ENCODE measurements at regions not wholly inside any gene's neighbourhood (a gene's known extent, or its start where the extent isn't known, plus 50 kb on each side); places are given as distances from the start of the nearest gene placed in this dataset.

DNA sequence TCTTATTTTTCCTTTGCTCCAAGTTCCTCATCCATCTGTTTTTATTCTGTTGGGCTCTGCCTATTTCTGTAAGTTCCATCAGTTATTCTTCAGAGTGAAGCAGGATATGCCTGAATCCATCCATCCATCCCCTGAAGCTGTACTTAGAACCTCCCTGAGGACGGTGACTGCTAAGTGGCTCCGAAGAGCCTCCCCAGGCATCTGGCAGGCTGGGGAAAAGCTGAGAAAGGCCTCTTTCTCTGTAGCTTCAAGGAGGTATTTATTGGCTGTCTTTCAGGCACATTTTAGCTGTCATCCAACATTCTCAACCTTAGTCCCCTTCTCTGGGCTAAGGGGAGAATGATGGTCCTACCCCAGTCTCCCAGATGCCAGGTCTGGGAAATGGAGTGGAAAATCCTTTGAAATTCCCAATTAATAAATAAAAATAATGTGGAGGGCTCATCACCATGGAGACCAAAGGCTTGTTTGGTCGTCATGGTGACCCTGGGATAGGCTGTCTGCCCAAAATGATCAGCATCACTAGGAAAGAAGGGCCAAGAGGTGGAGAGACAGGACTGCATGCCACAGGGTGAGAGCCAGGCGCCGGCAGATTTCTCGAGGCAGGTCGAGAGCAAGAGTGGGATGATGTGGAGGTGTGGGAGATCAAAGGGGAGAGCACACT is 82.0 kb downstream of the UBIAD1 start:
- Histone ChIP-seq H3K4me2 (ENCODE audit: insufficient read depth, low read length) (no peak overlapping the region), H4K20me1 (replicated peaks; ENCODE audit: control insufficient read depth, extremely low read depth, insufficient read depth, low read length) (no peaks in the 10 kb centered on the region), H3K4me3 (replicated peaks in 1 of 3; ENCODE audit: insufficient read depth in 1 of 3, low read depth in 1 of 3, low read length in 3 of 3) (no peak overlapping the region), H3K9me3 (replicated peaks; ENCODE audit: control insufficient read depth, insufficient read depth, low read length) (no peaks in the 10 kb centered on the region), H3K27me3 (ENCODE audit: control insufficient read depth in 2 of 2, insufficient read depth in 2 of 2, low read length in 2 of 2) (peaks cover 0 to 2% of the 10 kb centered on the region in 2 experiments), H3K9me1 (replicated peaks; ENCODE audit: control insufficient read depth, extremely low read depth, insufficient read depth, low read length) (no peaks in the 10 kb centered on the region), H3K36me3 (ENCODE audit: control insufficient read depth in 2 of 2, extremely low read depth in 1 of 2, insufficient read depth in 2 of 2, low read length in 2 of 2) (no peaks in the 10 kb centered on the region), H3K4me1 (ENCODE audit: control insufficient read depth, extremely low read depth, insufficient read depth, low read length) (no peaks in the 10 kb centered on the region), H3K9ac (replicated peaks; ENCODE audit: extremely low read depth, insufficient read depth, low read length) (no peak overlapping the region), H3K27ac (ENCODE audit: insufficient read depth, low read depth, low read length) (no peak overlapping the region), H2AFZ (ENCODE audit: low read depth, low read length) (no peak overlapping the region), H3K79me2 (ENCODE audit: control insufficient read depth, insufficient read depth, low read length) (no peaks in the 10 kb centered on the region)
- dilution Hi-C loops (cut with MboI; ENCODE audit: extremely low pct_ligation_motif_present, low sequenced_read_pairs) (no loop called here), intact Hi-C loops (cut with micrococcal nuclease) (no loop called here)
- FAIRE-seq = no peak
- no TSS peak for BruUV-seq (replicated peaks)
- ChIA-PET CTCF (interaction anchor here (1.4 kb wide), 1 partner anchor 9 kb away, joined by 4 read pairs; no protein-coding TSS in a partner anchor), POLR2A (no interaction called here)
- no peak for DNase-seq (ENCODE audit: low read depth, low spot score)
- no peak for TF ChIP-seq JUN (IDR thresholded peaks at IDR 0.05; ENCODE audit: borderline replicate concordance, insufficient read depth, insufficient read length, low read depth)
- no peak for TF ChIP-seq MYC (IDR thresholded peaks at IDR 0.05; ENCODE audit: low read depth, low read length)
- TF ChIP-seq POLR2AphosphoS5 (IDR thresholded peaks at IDR 0.05; ENCODE audit: insufficient read depth, low read depth, low read length) = no peak
- TF ChIP-seq, protein P1, sequence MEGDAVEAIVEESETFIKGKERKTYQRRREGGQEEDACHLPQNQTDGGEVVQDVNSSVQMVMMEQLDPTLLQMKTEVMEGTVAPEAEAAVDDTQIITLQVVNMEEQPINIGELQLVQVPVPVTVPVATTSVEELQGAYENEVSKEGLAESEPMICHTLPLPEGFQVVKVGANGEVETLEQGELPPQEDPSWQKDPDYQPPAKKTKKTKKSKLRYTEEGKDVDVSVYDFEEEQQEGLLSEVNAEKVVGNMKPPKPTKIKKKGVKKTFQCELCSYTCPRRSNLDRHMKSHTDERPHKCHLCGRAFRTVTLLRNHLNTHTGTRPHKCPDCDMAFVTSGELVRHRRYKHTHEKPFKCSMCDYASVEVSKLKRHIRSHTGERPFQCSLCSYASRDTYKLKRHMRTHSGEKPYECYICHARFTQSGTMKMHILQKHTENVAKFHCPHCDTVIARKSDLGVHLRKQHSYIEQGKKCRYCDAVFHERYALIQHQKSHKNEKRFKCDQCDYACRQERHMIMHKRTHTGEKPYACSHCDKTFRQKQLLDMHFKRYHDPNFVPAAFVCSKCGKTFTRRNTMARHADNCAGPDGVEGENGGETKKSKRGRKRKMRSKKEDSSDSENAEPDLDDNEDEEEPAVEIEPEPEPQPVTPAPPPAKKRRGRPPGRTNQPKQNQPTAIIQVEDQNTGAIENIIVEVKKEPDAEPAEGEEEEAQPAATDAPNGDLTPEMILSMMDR (IDR thresholded peaks at IDR 0.05; ENCODE audit: extremely low read depth in 1 of 2, insufficient read depth in 1 of 2, low read depth in 1 of 2, low read length in 2 of 2) = no peak
- no peak for TF ChIP-seq GATA2 (IDR thresholded peaks at IDR 0.05; ENCODE audit: insufficient read depth, insufficient read length, low read depth, low read length)
- no peak for TF ChIP-seq EZH2 (IDR thresholded peaks at IDR 0.05; ENCODE audit: borderline replicate concordance, low read depth, low read length, severe bottlenecking)
- TF ChIP-seq FOS (IDR thresholded peaks at IDR 0.05; ENCODE audit: borderline replicate concordance, insufficient read depth, low read length) = no peak
- TF ChIP-seq POLR2A (IDR thresholded peaks at IDR 0.05; ENCODE audit: low read depth, low read length) = no peak
- TF ChIP-seq, protein P2, sequence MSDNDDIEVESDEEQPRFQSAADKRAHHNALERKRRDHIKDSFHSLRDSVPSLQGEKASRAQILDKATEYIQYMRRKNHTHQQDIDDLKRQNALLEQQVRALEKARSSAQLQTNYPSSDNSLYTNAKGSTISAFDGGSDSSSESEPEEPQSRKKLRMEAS (IDR thresholded peaks at IDR 0.05; ENCODE audit: insufficient read depth, insufficient read length) = no peak

Data from endothelial cell of umbilical vein (primary cell).